Esophagus muscularis mucosa (tissue), 4 donors: ENCODE measurements at regions not wholly inside any gene's neighbourhood (a gene's known extent, or its start where the extent isn't known, plus 50 kb on each side); places are given as distances from the start of the nearest gene placed in this dataset.

Experiments
- DNase-seq: peaks from one replicate; pipeline ENCODE4 v3.0.0-alpha.2; 2017; ENCODE audit errors: extremely low spot score
- H3K27ac ChIP-seq, 4 donors: fragments of 200-600 bp; sonication (generic); replicated peaks in 1 of 4; 1 replicate in 3 of 4; 2 replicates in 1 of 4; pipeline ENCODE4 v1.5.1; 2016 to 2019; ENCODE audit warnings: mild to moderate bottlenecking in 1 of 4
- H3K27me3 ChIP-seq, 4 donors: fragments of 200-600 bp; sonication (generic); one replicate each; pipeline versions ENCODE4 v1.5.1 to v1.6.0; 2016 to 2019
- H3K36me3 ChIP-seq, 4 donors: fragments of 200-600 bp; sonication (generic); one replicate each; pipeline ENCODE4 v1.5.1; 2016 to 2019
- H3K4me1 ChIP-seq, 4 donors: fragments of 200-600 bp; sonication (generic); one replicate each; pipeline ENCODE4 v1.5.1; 2016 to 2019
- H3K4me3 ChIP-seq, 4 donors: fragments of 200-600 bp; sonication (generic); 1 replicate in 2 of 4; 2 replicates in 2 of 4; pipeline ENCODE4 v1.5.1; 2016 to 2019; ENCODE audit warnings: mild to moderate bottlenecking in 4 of 4, moderate library complexity in 1 of 4
- H3K9me3 ChIP-seq, 4 donors: fragments of 200-600 bp; sonication (generic); 1 replicate in 3 of 4; 2 replicates in 1 of 4; pipeline ENCODE4 v1.5.1; 2016 to 2019
- EP300 ChIP-seq: sonication (generic); formaldehyde crosslinking; IDR thresholded peaks from one replicate; pipeline ENCODE4 v1.6.1; 2017; ENCODE audit warnings: antibody characterized with exemption
- POLR2A ChIP-seq: fragments of 450-650 bp; IDR thresholded peaks from one replicate; pipeline ENCODE4 v1.6.1; 2017; ENCODE audit warnings: antibody characterized with exemption, moderate library complexity, mild to moderate bottlenecking, low read depth
- POLR2AphosphoS5 ChIP-seq, 2 donors: sonication (generic); formaldehyde crosslinking; IDR thresholded peaks; one replicate each; pipeline ENCODE4 v1.6.1; 2017; ENCODE audit warnings: antibody characterized with exemption in 2 of 2
- WGBS: methylation state at CpG from one replicate; pipeline ENCODE4 v1.1.5; 2018; 5-methylcytosine and 5-hydroxymethylcytosine counted together
- intact Hi-C: fragments of 100-400 bp; cut with DNase I; formaldehyde crosslinking; loops from one replicate; pipeline ENCODE4 v1.15.1; 2023
- TF ChIP-seq, protein P1 (sequence below), 3 experiments: fragments of 200-600 bp in 2 of 3; fragments of 450-650 bp in 1 of 3; sonication (generic) in 2 of 3; IDR thresholded peaks; one replicate each; pipeline ENCODE4 v1.5.1; 2017 to 2019; ENCODE audit warnings: antibody characterized with exemption in 3 of 3, mild to moderate bottlenecking in 2 of 3, moderate library complexity in 1 of 3

DNA sequence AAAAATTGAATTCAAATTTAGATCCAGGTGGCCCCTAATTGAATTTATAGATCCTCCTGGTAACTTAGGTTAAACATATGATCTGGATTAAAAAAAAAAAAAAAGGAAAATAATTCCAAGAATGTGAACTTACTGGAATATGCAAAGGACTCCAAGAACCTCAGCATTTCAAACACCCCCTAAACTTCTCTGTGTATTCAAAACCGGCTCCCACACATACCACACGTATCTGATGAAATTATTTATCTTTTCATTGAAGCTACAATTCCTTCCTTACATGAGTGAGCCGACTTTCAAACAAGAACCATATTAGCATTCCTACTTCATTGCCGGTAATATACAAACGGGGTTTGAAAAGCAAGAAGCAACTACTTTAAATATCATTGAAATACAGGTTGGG lies 61.4 kb upstream of the FMN2 start:
- no peaks in the 10 kb centered on the region for H3K27me3 ChIP-seq
- 65% methylated on average over 5 of the region's 5 CpGs for WGBS
- intact Hi-C loops: no loop called here
- no peak for DNase-seq
- no peaks in the 10 kb centered on the region for H3K9me3 ChIP-seq
- TF ChIP-seq, protein P1, sequence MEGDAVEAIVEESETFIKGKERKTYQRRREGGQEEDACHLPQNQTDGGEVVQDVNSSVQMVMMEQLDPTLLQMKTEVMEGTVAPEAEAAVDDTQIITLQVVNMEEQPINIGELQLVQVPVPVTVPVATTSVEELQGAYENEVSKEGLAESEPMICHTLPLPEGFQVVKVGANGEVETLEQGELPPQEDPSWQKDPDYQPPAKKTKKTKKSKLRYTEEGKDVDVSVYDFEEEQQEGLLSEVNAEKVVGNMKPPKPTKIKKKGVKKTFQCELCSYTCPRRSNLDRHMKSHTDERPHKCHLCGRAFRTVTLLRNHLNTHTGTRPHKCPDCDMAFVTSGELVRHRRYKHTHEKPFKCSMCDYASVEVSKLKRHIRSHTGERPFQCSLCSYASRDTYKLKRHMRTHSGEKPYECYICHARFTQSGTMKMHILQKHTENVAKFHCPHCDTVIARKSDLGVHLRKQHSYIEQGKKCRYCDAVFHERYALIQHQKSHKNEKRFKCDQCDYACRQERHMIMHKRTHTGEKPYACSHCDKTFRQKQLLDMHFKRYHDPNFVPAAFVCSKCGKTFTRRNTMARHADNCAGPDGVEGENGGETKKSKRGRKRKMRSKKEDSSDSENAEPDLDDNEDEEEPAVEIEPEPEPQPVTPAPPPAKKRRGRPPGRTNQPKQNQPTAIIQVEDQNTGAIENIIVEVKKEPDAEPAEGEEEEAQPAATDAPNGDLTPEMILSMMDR (IDR thresholded peaks at IDR 0.05): no peak
- TF ChIP-seq POLR2A: no peak
- no peak for TF ChIP-seq POLR2AphosphoS5 (IDR thresholded peaks at IDR 0.05)
- no peak for TF ChIP-seq EP300
- no peak overlapping the region for H3K27ac ChIP-seq
- no peak overlapping the region for H3K4me3 ChIP-seq
- H3K4me1 ChIP-seq: no peaks in the 10 kb centered on the region
- no peaks in the 10 kb centered on the region for H3K36me3 ChIP-seq

DNA sequence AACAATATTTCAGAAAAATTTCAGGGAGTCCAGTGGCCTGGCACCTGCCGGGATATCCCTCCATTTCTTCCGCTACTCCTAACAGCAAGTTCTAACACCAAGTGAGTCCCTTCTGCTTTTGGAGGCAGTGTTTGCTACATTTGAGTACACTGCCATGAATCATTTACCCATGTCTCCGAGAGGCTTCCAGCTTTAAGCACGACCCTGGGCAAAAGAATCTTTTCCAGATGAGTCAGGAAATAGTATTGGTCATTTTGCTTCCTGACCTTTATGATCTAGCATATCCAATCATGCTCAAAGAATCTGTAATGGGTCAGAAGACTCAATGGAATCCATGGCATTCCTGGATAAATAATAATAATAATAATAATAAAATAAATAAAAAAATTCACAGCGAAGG lies 60.7 kb upstream of the FMN2 start:
- Histone ChIP-seq H3K9me3 (no peaks in the 10 kb centered on the region), H3K4me1 (no peaks in the 10 kb centered on the region), H3K4me3 (no peak overlapping the region), H3K27ac (no peak overlapping the region), H3K27me3 (no peaks in the 10 kb centered on the region), H3K36me3 (no peaks in the 10 kb centered on the region)
- WGBS: 75% methylated on average over 5 of the region's 5 CpGs
- DNase-seq: no peak
- intact Hi-C loops: no loop called here
- TF ChIP-seq EP300 (no peak), POLR2A (no peak), POLR2AphosphoS5 (IDR thresholded peaks at IDR 0.05) (no peak)
- TF ChIP-seq, protein P1 (IDR thresholded peaks at IDR 0.05): no peak

DNA sequence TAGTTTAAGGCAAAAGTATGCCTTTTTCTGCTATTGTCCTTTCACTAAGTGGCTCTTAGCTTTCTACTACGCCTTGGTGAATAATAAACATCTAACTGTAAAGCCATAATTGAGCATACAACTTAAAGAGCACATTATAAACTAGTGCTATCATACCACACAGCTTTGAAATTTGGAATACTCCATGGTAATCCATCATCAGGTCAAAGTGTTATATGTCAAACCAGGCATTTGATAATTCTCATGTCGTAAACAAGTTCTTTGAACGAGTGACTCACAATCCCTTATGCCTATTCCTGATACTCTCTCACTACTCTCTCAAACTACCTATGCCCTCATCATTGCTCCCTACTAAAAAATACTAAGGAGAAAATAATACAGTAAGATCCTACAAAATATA lies 60.3 kb upstream of the FMN2 start:
- intact Hi-C loops: no loop called here
- Histone ChIP-seq H3K4me3 (no peak overlapping the region), H3K27ac (no peak overlapping the region), H3K36me3 (no peaks in the 10 kb centered on the region), H3K27me3 (no peaks in the 10 kb centered on the region), H3K9me3 (no peaks in the 10 kb centered on the region), H3K4me1 (no peaks in the 10 kb centered on the region)
- no peak for DNase-seq
- TF ChIP-seq EP300: no peak
- TF ChIP-seq, protein P1 (IDR thresholded peaks at IDR 0.05): no peak
- TF ChIP-seq POLR2AphosphoS5 (IDR thresholded peaks at IDR 0.05): no peak
- no peak for TF ChIP-seq POLR2A
- 84% methylated on average over 3 of the region's 3 CpGs for WGBS

DNA sequence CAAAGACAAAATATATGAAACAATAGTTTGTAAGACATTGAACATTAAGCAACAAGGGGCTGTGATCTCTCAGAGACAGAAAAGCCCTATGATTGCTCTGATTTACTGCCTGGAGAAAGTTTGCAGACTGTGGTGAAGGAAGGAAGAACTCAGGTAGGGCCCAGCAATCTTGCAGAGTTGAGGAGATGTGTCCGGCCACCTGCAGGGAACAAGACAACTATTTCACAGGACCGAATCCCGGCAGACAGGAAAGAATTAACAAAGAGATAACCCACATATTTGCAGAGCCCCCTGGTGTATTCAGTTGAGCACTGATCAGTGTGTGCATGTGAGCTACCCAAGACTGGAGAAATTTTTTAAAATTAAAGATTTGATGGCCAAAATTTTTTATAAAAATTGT lies 58.3 kb upstream of the FMN2 start:
- TF ChIP-seq, protein P1 (IDR thresholded peaks at IDR 0.05): no peak
- TF ChIP-seq POLR2AphosphoS5 (IDR thresholded peaks at IDR 0.05) (no peak), POLR2A (no peak), EP300 (no peak)
- intact Hi-C loops: no loop called here
- no peaks in the 10 kb centered on the region for H3K36me3 ChIP-seq
- no peak overlapping the region for H3K27ac ChIP-seq
- no peak overlapping the region for H3K4me3 ChIP-seq
- 70% methylated on average over 3 of the region's 3 CpGs for WGBS
- H3K4me1 ChIP-seq: no peaks in the 10 kb centered on the region
- no peaks in the 10 kb centered on the region for H3K27me3 ChIP-seq
- no peak for DNase-seq
- H3K9me3 ChIP-seq: no peaks in the 10 kb centered on the region

DNA sequence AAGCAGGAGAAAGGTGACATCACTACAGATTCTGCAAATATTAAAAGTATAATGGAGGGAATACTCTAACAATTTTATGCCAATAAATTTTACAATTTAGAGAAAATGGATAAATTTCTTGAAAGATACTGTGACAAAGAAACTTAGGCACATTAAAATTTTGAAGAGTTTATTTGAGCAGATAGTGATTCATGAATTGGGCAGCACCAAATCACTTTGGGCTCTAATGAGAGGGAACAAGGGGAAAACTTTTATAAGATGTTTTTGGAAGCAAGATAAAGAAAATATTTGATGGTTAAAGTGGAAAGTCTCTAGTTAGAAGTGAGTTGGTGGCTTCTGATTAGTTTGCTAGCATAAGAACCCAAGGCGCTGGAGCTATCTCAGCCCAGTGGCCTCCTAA lies 55.2 kb upstream of the FMN2 start:
- WGBS: 96% methylated on average over 1 of the region's 1 CpG

More for the DNA sequence above, 55.2 kb upstream of the FMN2 start:
- H3K27ac ChIP-seq: no peak overlapping the region
- no peak overlapping the region for H3K4me3 ChIP-seq
- H3K4me1 ChIP-seq: no peaks in the 10 kb centered on the region
- TF ChIP-seq POLR2A: no peak
- TF ChIP-seq POLR2AphosphoS5 (IDR thresholded peaks at IDR 0.05): no peak
- TF ChIP-seq EP300: no peak
- TF ChIP-seq, protein P1 (IDR thresholded peaks at IDR 0.05): no peak
- H3K9me3 ChIP-seq: no peaks in the 10 kb centered on the region
- no peak for DNase-seq
- no peaks in the 10 kb centered on the region for H3K36me3 ChIP-seq
- intact Hi-C loops: no loop called here
- H3K27me3 ChIP-seq: no peaks in the 10 kb centered on the region
